GM18858 (cell line): ENCODE measurements at regions not wholly inside any gene's neighbourhood (a gene's known extent, or its start where the extent isn't known, plus 50 kb on each side); places are given as distances from the start of the nearest gene placed in this dataset.
"Not testable (repeated sequence)": the region's sequence is repeated elsewhere in the genome, so short reads cannot be mapped to it uniquely, and the experiment has no call there.

Experiments
- ATAC-seq: cut with Tn5 transposase; IDR thresholded peaks from one replicate; pipeline ENCODE4 v1.9.1; 2021; ENCODE audit not compliant: unreplicated experiment

DNA sequence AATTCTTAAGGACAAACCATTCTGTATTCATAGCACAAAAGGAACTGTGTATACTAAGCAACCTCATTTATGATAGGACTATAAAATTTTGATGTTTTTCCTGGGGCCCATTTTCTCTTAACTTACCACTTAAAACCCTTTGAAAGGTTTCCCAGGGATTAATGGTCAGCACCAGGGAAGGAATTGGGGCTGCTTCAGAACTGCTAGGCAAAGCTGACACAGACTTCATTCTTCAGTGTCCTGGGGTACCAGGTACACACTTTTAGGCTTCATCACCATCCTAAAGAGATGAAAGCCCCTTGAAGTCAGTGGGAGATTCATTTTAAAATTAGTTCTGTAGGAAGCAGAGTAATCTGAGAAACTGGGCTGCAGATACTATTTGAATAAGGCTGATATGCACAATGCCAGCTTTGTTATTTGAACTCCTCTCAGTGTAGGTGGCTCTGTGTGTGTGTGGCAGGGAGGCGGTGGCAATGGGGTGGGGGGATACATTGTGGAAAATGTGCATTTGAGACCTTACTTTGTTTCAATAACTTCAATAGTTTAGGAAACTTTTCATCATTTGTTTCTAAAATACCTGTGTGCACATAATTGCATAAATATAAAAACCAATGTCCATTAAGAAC lies 329.3 kb upstream of the DCN start:
- ATAC-seq = no peak

- ATAC-seq = no peak
These were observed 325.1 kb upstream of the DCN start for GRCh38 chr12:91507754-91508153.

DNA sequence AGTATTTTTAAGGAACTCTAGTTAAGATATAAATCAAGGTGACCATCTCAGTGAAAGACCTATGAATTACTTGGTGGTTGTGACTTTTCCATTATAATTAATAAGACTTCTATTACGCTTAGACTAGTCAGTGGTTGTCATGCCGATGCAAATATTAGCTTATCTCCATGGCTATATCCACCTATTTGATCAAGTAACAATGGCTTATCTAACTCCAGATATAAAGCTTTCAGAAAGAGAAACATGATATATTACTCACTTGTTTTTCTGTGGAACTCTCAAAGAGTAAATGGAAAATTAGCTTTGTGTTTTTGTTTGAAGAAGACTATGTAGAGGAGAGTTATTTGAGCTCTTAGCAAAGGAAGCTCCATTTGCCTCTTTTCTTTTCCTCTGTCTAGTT lies 323.8 kb upstream of the DCN start:
- ATAC-seq = no peak

DNA sequence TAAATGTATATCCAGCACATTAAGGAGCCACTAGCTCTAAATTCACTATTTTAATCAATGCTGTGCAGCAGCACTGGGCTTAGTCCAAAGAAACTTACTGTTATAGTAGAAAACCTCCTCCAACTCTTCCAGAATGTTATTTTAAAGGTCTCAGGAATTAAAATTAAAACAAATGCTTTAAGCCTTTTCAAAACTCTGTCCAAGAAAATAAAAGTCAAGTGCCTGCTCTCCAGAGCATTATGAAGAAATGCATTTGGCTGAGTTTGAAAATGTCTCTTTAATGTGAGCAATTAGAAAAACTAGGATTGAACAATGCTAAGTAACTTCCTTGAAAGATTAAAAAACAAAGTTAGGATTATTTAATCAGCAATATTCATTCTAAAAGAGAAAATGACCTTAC lies 322.4 kb upstream of the DCN start:
- no peak for ATAC-seq

DNA sequence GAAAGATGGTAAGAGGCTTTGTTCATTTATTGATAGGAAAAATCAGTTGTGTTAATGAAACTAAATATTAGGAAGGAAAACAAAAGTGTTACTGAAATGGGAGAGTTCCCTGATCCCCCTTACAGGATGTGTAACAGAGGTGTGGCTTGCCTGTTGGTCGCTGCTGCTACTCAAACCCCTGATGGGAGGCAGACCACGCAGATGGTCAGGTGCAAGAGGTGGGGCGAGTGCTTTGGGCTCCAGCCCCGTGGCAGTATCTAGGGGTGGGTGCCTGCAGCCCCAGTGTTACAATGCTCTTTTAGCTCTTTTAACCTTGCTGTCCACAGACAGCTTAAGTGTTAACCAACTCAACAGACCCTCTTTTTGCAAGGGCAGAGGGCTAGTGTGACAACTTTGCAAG lies 319.6 kb upstream of the DCN start:
- ATAC-seq = no peak

- ATAC-seq = no peak
These were observed 313.7 kb upstream of the DCN start for GRCh38 chr12:91496337-91496736.

DNA sequence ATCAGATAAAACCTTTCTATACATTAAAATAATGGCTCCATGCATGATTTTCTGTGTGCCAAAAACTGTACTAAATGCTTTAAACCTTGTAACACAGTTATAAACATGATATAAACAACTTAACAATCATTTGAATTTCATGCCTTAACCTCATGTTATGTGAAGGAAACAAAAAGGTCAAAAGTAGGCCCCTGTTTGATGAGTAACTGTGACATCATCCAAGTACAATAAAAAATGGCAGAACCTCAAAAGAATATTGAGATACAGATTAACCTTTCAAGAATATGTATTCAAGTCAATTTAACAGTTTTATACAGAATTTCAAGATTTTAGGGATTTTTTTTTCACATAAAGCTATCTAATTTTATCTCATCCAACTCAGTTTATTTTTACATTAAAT lies 310.7 kb upstream of the DCN start:
- ATAC-seq = no peak

GRCh38 chr12:91492648-91493047 lies 310.0 kb upstream of the DCN start:
- no peak for ATAC-seq

DNA sequence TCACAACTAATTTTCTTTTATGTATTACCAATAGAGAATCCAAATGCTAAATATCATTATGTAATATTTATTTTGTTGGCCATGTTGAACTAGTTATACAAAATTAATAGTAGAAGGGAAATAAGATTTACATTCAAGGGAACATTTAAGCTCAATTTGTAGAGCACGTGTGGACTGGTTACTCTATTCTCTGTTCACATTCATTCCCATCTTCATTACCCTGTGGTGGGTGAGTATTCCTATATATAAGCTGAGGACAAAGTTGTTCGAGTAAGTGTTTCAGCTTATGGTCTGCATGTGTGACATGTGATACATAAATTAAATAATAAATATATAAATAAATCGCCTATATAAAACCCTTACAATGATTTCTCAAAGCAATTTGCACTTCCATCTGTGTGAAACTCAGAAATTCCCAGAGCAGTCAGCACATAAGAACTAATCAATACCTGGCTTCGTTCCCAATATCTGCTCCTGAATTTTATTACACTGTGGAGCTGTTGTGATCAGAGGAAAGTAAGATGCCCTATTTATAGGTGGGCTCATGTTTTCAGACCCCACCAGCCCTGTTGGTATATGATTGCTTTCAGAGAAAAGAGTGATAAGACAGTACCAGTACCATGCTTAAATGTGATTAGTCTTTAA lies 308.2 kb upstream of the DCN start:
- no peak for ATAC-seq

DNA sequence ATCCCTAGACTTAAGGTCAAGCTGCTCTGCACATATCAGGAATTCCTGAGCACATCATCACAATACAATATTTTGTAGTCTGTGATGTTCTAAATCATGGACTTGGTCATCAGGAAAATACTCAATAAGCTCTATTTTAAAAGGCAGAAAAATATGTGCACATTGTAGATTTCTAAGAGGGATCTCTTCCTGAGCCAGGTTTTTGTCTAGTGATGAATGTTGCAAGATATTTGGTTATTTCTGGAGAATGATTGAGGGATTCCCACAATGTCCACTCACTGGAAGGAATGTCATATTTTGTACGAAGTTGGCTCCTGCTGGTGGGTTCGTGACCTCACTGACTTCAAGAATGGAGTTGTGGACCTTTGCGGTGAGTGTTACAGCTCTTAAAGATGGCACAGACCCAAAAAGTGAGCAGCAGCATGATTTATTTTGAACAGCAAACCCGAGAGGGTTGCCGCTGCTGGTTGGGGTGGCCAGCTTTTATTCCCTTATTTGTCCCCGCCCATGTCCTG lies 300.9 kb upstream of the DCN start:
- no peak for ATAC-seq

- no peak for ATAC-seq
These were observed 299.6 kb upstream of the DCN start for GRCh38 chr12:91482231-91482630.

- no peak for ATAC-seq
These were observed 295.9 kb upstream of the DCN start for GRCh38 chr12:91478500-91478899.

GRCh38 chr12:91467686-91468085 lies 285.1 kb upstream of the DCN start:
- ATAC-seq = no peak

- ATAC-seq = no peak
These were observed 278.4 kb upstream of the DCN start for GRCh38 chr12:91461061-91461460.

DNA sequence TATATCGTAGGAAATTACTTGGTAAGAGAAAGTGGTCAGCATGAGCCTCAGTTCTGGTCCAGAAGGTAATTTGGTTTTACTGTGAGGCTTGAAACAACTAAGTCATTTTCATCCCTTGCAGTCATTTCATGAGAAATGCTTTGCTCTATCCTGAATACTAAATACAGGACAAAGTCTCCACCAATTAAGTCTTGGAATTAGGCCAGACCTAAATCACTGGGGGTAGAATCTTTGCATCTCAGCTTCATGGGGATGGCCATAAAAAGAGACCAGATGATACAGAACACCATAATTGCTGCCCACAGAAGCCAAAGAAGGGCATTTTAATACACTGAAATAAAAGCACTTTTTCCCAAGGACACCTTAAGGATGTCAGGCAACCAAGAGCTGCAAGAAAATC lies 277.9 kb upstream of the DCN start:
- ATAC-seq = no peak

GRCh38 chr12:91455321-91455720 lies 272.7 kb upstream of the DCN start:
- no peak for ATAC-seq

GRCh38 chr12:91454179-91454578 lies 271.6 kb upstream of the DCN start:
- ATAC-seq = no peak

- ATAC-seq = not testable (repeated sequence)
These were observed 269.8 kb upstream of the DCN start for GRCh38 chr12:91452464-91452863.

- ATAC-seq = no peak
These were observed 259.7 kb upstream of the DCN start for GRCh38 chr12:91441993-91442952.

DNA sequence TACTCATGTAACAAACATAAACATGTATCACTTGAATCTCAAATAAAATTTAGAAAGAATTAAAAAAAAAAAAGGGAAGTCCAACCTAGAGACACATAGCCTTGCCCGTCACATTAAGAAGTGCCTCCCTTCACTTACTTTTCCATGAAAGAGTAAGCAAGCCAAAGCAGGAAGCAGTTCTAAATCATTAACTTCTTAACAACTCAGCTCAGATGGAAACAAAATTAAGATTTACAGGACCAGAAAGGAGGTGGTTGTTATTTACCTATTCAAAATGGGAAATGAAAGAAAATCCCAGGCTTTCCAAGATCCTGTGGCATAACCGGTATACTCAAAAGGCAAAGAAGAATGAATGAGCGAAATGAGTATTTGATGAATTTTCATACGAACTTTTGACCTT lies 258.6 kb upstream of the DCN start:
- no peak for ATAC-seq

DNA sequence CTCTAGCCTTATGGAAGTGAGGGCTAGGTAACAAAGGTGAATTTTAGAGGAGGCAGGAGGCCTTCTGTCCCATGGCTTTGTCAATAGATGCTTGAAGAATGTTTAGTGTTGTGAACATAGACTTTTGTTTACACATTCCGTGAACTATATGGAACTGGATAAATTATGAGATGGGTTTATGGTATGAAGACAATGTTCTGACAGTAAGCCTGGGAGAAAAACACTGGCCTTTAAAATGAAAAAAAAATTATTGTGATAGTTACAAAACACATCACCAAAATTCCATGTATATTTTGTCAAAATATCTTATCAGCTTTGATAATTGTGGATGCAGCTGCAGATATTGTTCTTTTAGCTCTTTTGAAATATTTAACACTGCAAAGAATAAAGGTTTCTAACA lies 251.5 kb upstream of the DCN start:
- no peak for ATAC-seq

DNA sequence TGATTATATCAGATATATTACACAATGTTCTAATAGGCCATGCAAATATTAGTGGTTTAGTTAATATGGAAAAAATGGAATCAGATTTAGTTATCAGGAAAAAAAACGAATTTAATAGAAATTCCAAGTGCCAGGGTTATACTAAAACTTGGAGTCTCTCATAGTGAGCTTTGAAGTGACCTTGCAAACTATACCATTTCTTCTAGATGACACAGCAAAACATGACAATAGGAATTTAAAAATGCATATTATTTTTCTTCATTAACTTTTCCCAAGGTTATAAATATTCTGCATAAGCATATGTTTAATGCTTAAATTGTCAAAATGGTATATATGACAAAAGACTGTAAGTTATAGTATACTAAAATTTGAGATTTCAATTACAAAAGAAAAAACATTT lies 250.1 kb upstream of the DCN start:
- ATAC-seq = no peak
